Breast epithelium (tissue), 3 donors: ENCODE measurements at regions not wholly inside any gene's neighbourhood (a gene's known extent, or its start where the extent isn't known, plus 50 kb on each side); places are given as distances from the start of the nearest gene placed in this dataset.

ENCODE experiments used
- CTCF ChIP-seq, 3 donors: fragments of 450-650 bp; IDR thresholded peaks; one replicate each; pipeline ENCODE4 v1.5.1; 2016 to 2017; ENCODE audit warnings: antibody characterized with exemption in 3 of 3, mild to moderate bottlenecking in 3 of 3, moderate library complexity in 3 of 3
- POLR2A ChIP-seq: fragments of 450-650 bp; IDR thresholded peaks from one replicate; pipeline ENCODE4 v1.6.1; 2016; ENCODE audit warnings: antibody characterized with exemption, mild to moderate bottlenecking, moderate library complexity
- POLR2AphosphoS5 ChIP-seq, 3 donors: sonication (generic); formaldehyde crosslinking; IDR thresholded peaks; one replicate each; pipeline ENCODE4 v1.6.1; 2017; ENCODE audit warnings: antibody characterized with exemption in 3 of 3

- no peak for TF ChIP-seq POLR2A
- TF ChIP-seq CTCF (IDR thresholded peaks at IDR 0.05) = no peak
- TF ChIP-seq POLR2AphosphoS5 (IDR thresholded peaks at IDR 0.05) = no peak
Measured at GRCh38 chr6:67210450-67210849, 1424.6 kb upstream of the ADGRB3 start.
